IMR-90 (cell line): ENCODE measurements at regions not wholly inside any gene's neighbourhood (a gene's known extent, or its start where the extent isn't known, plus 50 kb on each side); places are given as distances from the start of the nearest gene placed in this dataset.

Source experiments
- CEBPB ChIP-seq: IDR thresholded peaks from 2 replicates; pipeline ENCODE4 v1.6.1; 2012; ENCODE audit warnings: low read depth, low read length, improper control_type of control experiment
- CTCF ChIP-seq: conservative IDR thresholded peaks from 2 replicates; pipeline ENCODE4 v1.5.1; 2012; ENCODE audit warnings: mild to moderate bottlenecking, low read depth, low read length, improper control_type of control experiment
- ELK1 ChIP-seq: fragments of 150-350 bp; IDR thresholded peaks from 2 replicates; pipeline ENCODE4 v1.6.1; 2016; ENCODE audit warnings: low read depth, mild to moderate bottlenecking, low read length, moderate library complexity, borderline replicate concordance
- MAFK ChIP-seq: IDR thresholded peaks from 2 replicates; pipeline ENCODE4 v1.6.1; 2012; ENCODE audit warnings: low read depth, low read length, improper control_type of control experiment
- POLR2A ChIP-seq: IDR thresholded peaks from 2 replicates; pipeline ENCODE4 v1.6.1; 2012; ENCODE audit warnings: mild to moderate bottlenecking, low read depth, low read length
- RCOR1 ChIP-seq: IDR thresholded peaks from 2 replicates; pipeline ENCODE4 v1.6.1; 2012; ENCODE audit warnings: mild to moderate bottlenecking, low read length, improper control_type of control experiment; ENCODE audit not compliant: insufficient replicate concordance
- SMC3 ChIP-seq: fragments of 150-350 bp; IDR thresholded peaks from 2 replicates; pipeline ENCODE4 v1.6.1; 2016; ENCODE audit warnings: low read depth, mild to moderate bottlenecking, antibody characterized with exemption, low read length, moderate library complexity
- USF2 ChIP-seq: fragments of 150-350 bp; IDR thresholded peaks from 2 replicates; pipeline ENCODE4 v1.6.1; 2017; ENCODE audit warnings: mild to moderate bottlenecking, antibody characterized with exemption, low read length, low read depth

- TF ChIP-seq CTCF: no peak
- TF ChIP-seq MAFK: no peak
- TF ChIP-seq RCOR1: no peak
- no peak for TF ChIP-seq ELK1
- no peak for TF ChIP-seq POLR2A
- no peak for TF ChIP-seq SMC3
- no peak for TF ChIP-seq USF2
- no peak for TF ChIP-seq CEBPB
These were observed 54.3 kb upstream of the ZNF800 start for GRCh38 chr7:127446842-127447241.
